Muscle of arm (tissue), 1 donor: ENCODE measurements at regions not wholly inside any gene's neighbourhood (a gene's known extent, or its start where the extent isn't known, plus 50 kb on each side); places are given as distances from the start of the nearest gene placed in this dataset.

ENCODE experiments used
- DNase-seq: peaks from one replicate; pipeline ENCODE4 v3.0.0-alpha.2; 2013

GRCh38 chr10:52440612-52441285, 126.7 kb downstream of the DKK1 start:
- no peak for DNase-seq

- no peak for DNase-seq
Observed at GRCh38 chr10:52442576-52442975, 128.5 kb downstream of the DKK1 start.

DNA sequence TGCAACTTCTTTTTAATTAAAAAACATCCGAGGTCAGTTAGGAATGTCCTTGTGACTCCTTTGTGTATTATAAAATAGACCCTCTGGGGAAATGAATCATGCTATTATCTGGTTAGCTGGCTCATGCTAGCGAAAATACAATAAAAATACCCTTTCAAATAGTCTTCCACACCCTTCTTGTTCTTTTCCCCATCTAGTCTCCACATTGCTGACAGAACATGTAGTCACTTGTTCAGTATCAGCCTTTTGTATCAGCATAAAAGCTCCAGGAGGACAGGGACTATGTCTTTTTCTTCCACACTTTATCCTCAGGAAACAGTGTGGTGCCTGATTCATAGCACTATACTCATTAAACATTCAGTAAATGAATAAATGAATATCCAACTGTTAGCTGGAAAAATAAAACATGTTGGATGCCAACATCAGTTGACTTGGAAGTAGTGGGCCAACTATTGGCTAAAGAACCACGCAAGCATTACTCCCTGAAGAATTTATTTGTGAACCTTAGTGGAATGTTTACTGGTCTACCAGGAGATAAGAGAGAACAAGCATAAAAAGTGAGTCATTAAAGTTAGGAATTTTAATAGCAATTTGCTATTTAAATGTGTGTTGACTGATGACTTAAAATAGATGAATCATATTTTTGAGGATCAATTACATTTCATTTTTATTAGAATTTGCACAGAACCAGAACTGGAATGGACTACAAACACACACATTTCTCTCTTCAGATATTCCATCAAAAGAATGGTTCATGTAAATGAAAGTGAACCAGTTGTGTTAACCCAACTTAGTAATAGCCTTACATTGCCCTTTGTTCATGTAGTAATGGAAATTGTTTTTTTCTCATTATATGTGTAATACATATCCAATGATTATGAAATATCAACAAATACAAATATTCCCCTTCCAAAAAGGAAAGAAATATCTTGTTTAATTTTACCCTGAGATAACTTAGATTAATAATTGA, 129.6 kb downstream of the DKK1 start:
- no peak for DNase-seq

DNA sequence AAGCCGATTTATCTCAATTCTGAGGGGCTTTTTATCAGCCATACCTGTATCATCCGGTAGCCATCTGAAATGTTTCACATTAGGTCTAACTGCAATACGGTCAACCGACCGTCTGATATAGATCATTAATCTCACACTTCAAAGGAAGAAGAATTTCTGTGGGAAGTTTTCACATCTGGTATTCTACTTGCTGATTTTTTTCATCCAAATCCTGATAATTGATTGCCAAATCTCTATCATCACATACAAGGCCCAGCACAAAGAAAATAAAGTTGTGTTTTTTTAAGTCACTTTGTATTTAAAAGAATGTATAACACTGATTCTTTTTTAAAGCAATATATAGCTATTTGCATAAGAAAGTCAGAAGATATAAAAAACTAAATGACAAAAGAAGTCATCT, 132.3 kb downstream of the DKK1 start:
- no peak for DNase-seq

- DNase-seq = no peak
Observed at GRCh38 chr10:52447931-52448353, 133.9 kb downstream of the DKK1 start.

GRCh38 chr10:52450762-52451291, 136.7 kb downstream of the DKK1 start:
- no peak for DNase-seq

GRCh38 chr10:52451817-52452216, 137.7 kb downstream of the DKK1 start:
- no peak for DNase-seq

GRCh38 chr10:52452600-52453493, 138.8 kb downstream of the DKK1 start:
- no peak for DNase-seq

- DNase-seq = no peak
Observed at GRCh38 chr10:52453501-52453900, 139.4 kb downstream of the DKK1 start.

- DNase-seq = no peak
Observed at GRCh38 chr10:52454491-52454890, 140.4 kb downstream of the DKK1 start.

GRCh38 chr10:52455098-52455497, 141.0 kb downstream of the DKK1 start:
- no peak for DNase-seq

GRCh38 chr10:52459097-52459496, 145.0 kb downstream of the DKK1 start:
- DNase-seq = no peak

DNA sequence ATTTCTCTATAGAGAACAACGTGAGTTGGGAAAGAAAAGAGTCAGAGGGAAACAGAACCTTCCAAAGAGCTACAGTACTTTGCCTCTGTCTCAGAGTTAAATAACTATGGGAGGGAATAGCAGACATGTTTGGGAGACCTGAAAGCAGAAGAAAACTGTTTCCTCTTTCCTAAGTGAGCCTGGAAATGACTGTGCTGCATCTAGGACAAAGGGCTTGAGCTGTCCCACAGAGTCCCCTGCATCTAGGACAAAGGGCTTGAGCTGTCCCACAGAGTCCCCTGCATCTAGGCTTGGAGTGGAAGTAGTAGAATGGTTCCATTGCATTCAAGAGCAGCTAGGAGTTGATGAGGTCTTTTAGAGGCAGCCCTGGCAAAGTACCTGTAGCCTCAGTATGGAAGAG, 149.7 kb downstream of the DKK1 start:
- no peak for DNase-seq

GRCh38 chr10:52464368-52465124, 150.5 kb downstream of the DKK1 start:
- DNase-seq = no peak

GRCh38 chr10:52465202-52465601, 151.1 kb downstream of the DKK1 start:
- DNase-seq = no peak

- no peak for DNase-seq
Observed at GRCh38 chr10:52466464-52466863, 152.4 kb downstream of the DKK1 start.

- no peak for DNase-seq
Observed at GRCh38 chr10:52469970-52470705, 156.1 kb downstream of the DKK1 start.

- no peak for DNase-seq
Observed at GRCh38 chr10:52472406-52473146, 158.5 kb downstream of the DKK1 start.

GRCh38 chr10:52474265-52474664, 160.2 kb downstream of the DKK1 start:
- DNase-seq = no peak

DNA sequence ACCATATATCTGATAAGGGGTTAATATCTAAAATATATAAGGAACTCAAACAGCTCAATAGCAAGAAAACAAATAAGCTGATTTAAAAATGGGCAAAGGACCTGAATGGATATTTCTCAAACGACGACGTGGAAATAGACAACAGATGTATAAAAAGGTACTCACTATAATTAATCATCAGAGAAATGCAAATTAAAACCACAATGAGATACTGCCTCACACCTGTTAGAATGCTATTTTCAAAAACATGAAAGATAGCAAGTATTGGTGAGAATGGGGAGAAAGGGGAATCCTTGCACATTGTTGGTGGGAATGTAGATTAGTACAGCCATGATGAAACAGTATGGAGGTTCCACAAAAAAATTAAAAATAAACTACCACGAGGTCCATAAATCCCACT, 163.2 kb downstream of the DKK1 start:
- DNase-seq = no peak
